GM12878 (cell line): ENCODE measurements at regions not wholly inside any gene's neighbourhood (a gene's known extent, or its start where the extent isn't known, plus 50 kb on each side); places are given as distances from the start of the nearest gene placed in this dataset.

ENCODE experiments used
- BCL11A ChIP-seq: IDR thresholded peaks from 2 replicates; pipeline ENCODE4 v1.6.1; 2011; ENCODE audit warnings: low read depth, low read length
- BMI1 ChIP-seq: fragments of 450-650 bp; IDR thresholded peaks from 2 replicates; pipeline ENCODE4 v1.6.1; 2016; ENCODE audit warnings: mild to moderate bottlenecking, moderate library complexity, borderline replicate concordance
- DPF2 ChIP-seq: fragments of 450-650 bp; IDR thresholded peaks from 2 replicates; pipeline ENCODE4 v1.6.1; 2017; ENCODE audit warnings: mild to moderate bottlenecking
- EZH2 ChIP-seq: IDR thresholded peaks from 2 replicates; pipeline ENCODE4 v1.6.1; 2012; ENCODE audit warnings: low read depth, mild to moderate bottlenecking, control low read depth, inconsistent platforms, low read length, borderline replicate concordance; ENCODE audit not compliant: control insufficient read depth
- FOXM1 ChIP-seq: IDR thresholded peaks from 2 replicates; pipeline ENCODE4 v1.6.1; 2012; ENCODE audit warnings: low read depth, mild to moderate bottlenecking, inconsistent platforms, low read length, moderate library complexity
- HDGF ChIP-seq: fragments of 450-650 bp; IDR thresholded peaks from 2 replicates; pipeline ENCODE4 v1.6.1; 2016; ENCODE audit warnings: antibody characterized with exemption
- IRF5 ChIP-seq: fragments of 450-650 bp; IDR thresholded peaks from 2 replicates; pipeline ENCODE4 v1.6.1; 2017; ENCODE audit warnings: borderline replicate concordance
- KDM1A ChIP-seq: fragments of 200-600 bp; sonication (generic); IDR thresholded peaks from 2 replicates; pipeline ENCODE4 v1.6.1; 2016; ENCODE audit warnings: borderline replicate concordance
- LARP7 ChIP-seq: fragments of 450-650 bp; IDR thresholded peaks from 2 replicates; pipeline ENCODE4 v1.6.1; 2017; ENCODE audit warnings: mild to moderate bottlenecking
- MYB ChIP-seq: fragments of 150-350 bp; IDR thresholded peaks from 2 replicates; pipeline ENCODE4 v1.6.1; 2014; ENCODE audit warnings: mild to moderate bottlenecking, low read depth, low read length, borderline replicate concordance
- REST ChIP-seq: IDR thresholded peaks from 2 replicates; pipeline ENCODE4 v1.6.1; 2012; ENCODE audit warnings: mild to moderate bottlenecking, low read depth, low read length
- TCF7 ChIP-seq: IDR thresholded peaks from 2 replicates; pipeline ENCODE4 v1.6.1; 2014; ENCODE audit warnings: antibody characterized with exemption, borderline replicate concordance
- ZBTB4 ChIP-seq: fragments of 450-650 bp; formaldehyde crosslinking; IDR thresholded peaks from 2 replicates; pipeline ENCODE4 v1.4.0; 2022; ENCODE audit warnings: mild to moderate bottlenecking, moderate library complexity
- ZNF592 ChIP-seq: fragments of 450-650 bp; IDR thresholded peaks from 2 replicates; pipeline ENCODE4 v1.6.1; 2017; ENCODE audit warnings: mild to moderate bottlenecking, moderate library complexity
- TF ChIP-seq, protein P1 (sequence below): fragments of 150-350 bp; IDR thresholded peaks from 2 replicates; pipeline ENCODE4 v1.6.1; 2016; ENCODE audit warnings: low read depth, low read length

DNA sequence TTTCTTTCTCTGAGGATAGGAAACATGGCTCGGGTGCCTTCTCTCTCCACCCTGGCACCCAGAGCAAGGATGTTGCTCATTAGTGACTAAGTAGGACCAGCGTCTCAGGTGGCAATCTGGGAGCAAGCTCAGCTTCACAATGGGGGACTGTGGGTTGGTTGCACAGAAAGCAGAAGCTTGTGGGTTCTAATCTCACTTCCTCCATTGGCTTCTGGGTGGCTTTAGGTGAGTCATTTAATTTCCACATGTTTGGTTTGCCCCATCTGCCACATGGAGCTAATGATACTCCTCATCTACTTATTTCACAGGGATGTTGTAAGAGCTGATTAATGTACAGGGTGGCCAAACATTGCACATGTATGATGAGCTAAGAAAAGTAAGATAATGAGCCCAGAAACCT lies 54.8 kb upstream of the AKIRIN2 start (continued):
- TF ChIP-seq ZBTB4 (CRISPR knock-in tag) (no peak), EZH2 (no peak), REST (no peak), IRF5 (no peak), KDM1A (no peak), ZNF592 (no peak), MYB (0 out of 2 replicates have a peak, but pooled peaks have one; percentile 6), TCF7 (no peak; the same call in 1 of the 2 replicates), BMI1 (peak; percentile 77), LARP7 (no peak), FOXM1 (peak; percentile 80), BCL11A (peak; percentile 99), DPF2 (peak; percentile 98), HDGF (no peak)
- TF ChIP-seq, protein P1, sequence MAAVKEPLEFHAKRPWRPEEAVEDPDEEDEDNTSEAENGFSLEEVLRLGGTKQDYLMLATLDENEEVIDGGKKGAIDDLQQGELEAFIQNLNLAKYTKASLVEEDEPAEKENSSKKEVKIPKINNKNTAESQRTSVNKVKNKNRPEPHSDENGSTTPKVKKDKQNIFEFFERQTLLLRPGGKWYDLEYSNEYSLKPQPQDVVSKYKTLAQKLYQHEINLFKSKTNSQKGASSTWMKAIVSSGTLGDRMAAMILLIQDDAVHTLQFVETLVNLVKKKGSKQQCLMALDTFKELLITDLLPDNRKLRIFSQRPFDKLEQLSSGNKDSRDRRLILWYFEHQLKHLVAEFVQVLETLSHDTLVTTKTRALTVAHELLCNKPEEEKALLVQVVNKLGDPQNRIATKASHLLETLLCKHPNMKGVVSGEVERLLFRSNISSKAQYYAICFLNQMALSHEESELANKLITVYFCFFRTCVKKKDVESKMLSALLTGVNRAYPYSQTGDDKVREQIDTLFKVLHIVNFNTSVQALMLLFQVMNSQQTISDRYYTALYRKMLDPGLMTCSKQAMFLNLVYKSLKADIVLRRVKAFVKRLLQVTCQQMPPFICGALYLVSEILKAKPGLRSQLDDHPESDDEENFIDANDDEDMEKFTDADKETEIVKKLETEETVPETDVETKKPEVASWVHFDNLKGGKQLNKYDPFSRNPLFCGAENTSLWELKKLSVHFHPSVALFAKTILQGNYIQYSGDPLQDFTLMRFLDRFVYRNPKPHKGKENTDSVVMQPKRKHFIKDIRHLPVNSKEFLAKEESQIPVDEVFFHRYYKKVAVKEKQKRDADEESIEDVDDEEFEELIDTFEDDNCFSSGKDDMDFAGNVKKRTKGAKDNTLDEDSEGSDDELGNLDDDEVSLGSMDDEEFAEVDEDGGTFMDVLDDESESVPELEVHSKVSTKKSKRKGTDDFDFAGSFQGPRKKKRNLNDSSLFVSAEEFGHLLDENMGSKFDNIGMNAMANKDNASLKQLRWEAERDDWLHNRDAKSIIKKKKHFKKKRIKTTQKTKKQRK: no peak
